Endothelial cell of umbilical vein (primary cell): ENCODE measurements at regions not wholly inside any gene's neighbourhood (a gene's known extent, or its start where the extent isn't known, plus 50 kb on each side); places are given as distances from the start of the nearest gene placed in this dataset.

Experiments
- BruUV-seq: library from RNA; stranded (reverse); fragments of 400-500 nt; replicated peaks from 2 replicates; lab custom pipeline; 2021; lab: Mats Ljungman, UMichigan
- CTCF ChIA-PET: fragments of 300-600, 350-600 bp; sonication (Branson Sonifier 250); formaldehyde crosslinking; loops from one replicate; lab custom pipeline; 2021; ENCODE audit warnings: antibody characterized with exemption, inconsistent platforms; lab: Charles Lee
- POLR2A ChIA-PET: fragments of 300-600, 350-600 bp; sonication (Branson Sonifier 250); formaldehyde crosslinking; loops from one replicate; lab custom pipeline; 2021; ENCODE audit warnings: antibody characterized with exemption, inconsistent platforms; lab: Charles Lee
- DNase-seq: peaks from one replicate; pipeline ENCODE4 v3.0.0-alpha.2; 2011; ENCODE audit warnings: low read depth, low spot score
- FAIRE-seq: peaks from 2 replicates; lab custom pipeline; 2011; peaks lifted over from hg19 to GRCh38; lab: Jason Lieb, UNC
- H2AFZ ChIP-seq: 2 replicates; pipeline ENCODE4 v1.6.0; 2012; ENCODE audit warnings: low read depth, low read length, control low read depth, inconsistent platforms
- H3K27ac ChIP-seq: 2 replicates; pipeline ENCODE4 v1.5.1; 2011; ENCODE audit warnings: low read depth, mild to moderate bottlenecking, control low read depth, low read length, moderate library complexity; ENCODE audit not compliant: insufficient read depth
- H3K27me3 ChIP-seq, 2 experiments: 2 replicates each; pipeline versions ENCODE4 v1.6.0 to v1.6.1; 2011; ENCODE audit warnings: low read length in 2 of 2, mixed read lengths in 1 of 2; ENCODE audit not compliant: control insufficient read depth in 2 of 2, insufficient read depth in 2 of 2
- H3K36me3 ChIP-seq, 2 experiments: 2 replicates in 1 of 2; 3 replicates in 1 of 2; pipeline ENCODE4 v1.5.1; 2011; ENCODE audit warnings: low read length in 2 of 2, mild to moderate bottlenecking in 1 of 2, moderate library complexity in 1 of 2; ENCODE audit not compliant: control insufficient read depth in 2 of 2, insufficient read depth in 2 of 2; ENCODE audit errors: extremely low read depth in 1 of 2
- H3K4me1 ChIP-seq: 3 replicates; pipeline ENCODE4 v1.5.1; 2011; ENCODE audit warnings: mild to moderate bottlenecking, low read length; ENCODE audit not compliant: control insufficient read depth, insufficient read depth; ENCODE audit errors: extremely low read depth
- H3K4me2 ChIP-seq: 2 replicates; pipeline ENCODE4 v1.6.1; 2011; ENCODE audit warnings: low read length, control low read depth, mixed read lengths; ENCODE audit not compliant: insufficient read depth
- H3K4me3 ChIP-seq, 3 experiments: fragments of 200-600 bp in 1 of 3; sonication (generic), shearing (Covaris generic) in 1 of 3; replicated peaks in 1 of 3; 2 replicates each; pipeline ENCODE4 v1.5.1; 2011 to 2016; ENCODE audit warnings: control low read depth in 3 of 3, low read length in 3 of 3, mild to moderate bottlenecking in 2 of 3, inconsistent platforms in 1 of 3, low read depth in 1 of 3, moderate library complexity in 1 of 3; ENCODE audit not compliant: insufficient read depth in 1 of 3
- H3K79me2 ChIP-seq: 2 replicates; pipeline ENCODE4 v1.6.0; 2012; ENCODE audit warnings: low read length, inconsistent platforms; ENCODE audit not compliant: control insufficient read depth, insufficient read depth
- H3K9ac ChIP-seq: replicated peaks from 2 replicates; pipeline ENCODE3; 2011; ENCODE audit warnings: low read length, control low read depth; ENCODE audit not compliant: insufficient read depth; ENCODE audit errors: extremely low read depth
- H3K9me1 ChIP-seq: replicated peaks from 3 replicates; pipeline ENCODE4 v1.6.0; 2011; ENCODE audit warnings: mild to moderate bottlenecking, low read length; ENCODE audit not compliant: control insufficient read depth, insufficient read depth; ENCODE audit errors: extremely low read depth
- H3K9me3 ChIP-seq: replicated peaks from 2 replicates; pipeline ENCODE4 v1.5.1; 2012; ENCODE audit warnings: low read length, inconsistent platforms; ENCODE audit not compliant: control insufficient read depth, insufficient read depth
- H4K20me1 ChIP-seq: replicated peaks from 2 replicates; pipeline ENCODE3; 2011; ENCODE audit warnings: mild to moderate bottlenecking, low read length; ENCODE audit not compliant: control insufficient read depth, insufficient read depth; ENCODE audit errors: extremely low read depth
- EZH2 ChIP-seq: IDR thresholded peaks from 2 replicates; pipeline ENCODE4 v1.6.1; 2012; ENCODE audit warnings: borderline replicate concordance, low read depth, mild to moderate bottlenecking, moderate library complexity, low read length, inconsistent platforms; ENCODE audit not compliant: severe bottlenecking
- FOS ChIP-seq: IDR thresholded peaks from 2 replicates; pipeline ENCODE4 v1.6.1; 2011; ENCODE audit warnings: mild to moderate bottlenecking, low read length, moderate library complexity, borderline replicate concordance; ENCODE audit not compliant: insufficient read depth
- GATA2 ChIP-seq: IDR thresholded peaks from 2 replicates; pipeline ENCODE4 v1.7.0; 2011; ENCODE audit warnings: low read depth, mild to moderate bottlenecking, moderate library complexity, mixed read lengths, low read length; ENCODE audit not compliant: insufficient read length, insufficient read depth
- JUN ChIP-seq: IDR thresholded peaks from 2 replicates; pipeline ENCODE4 v1.6.1; 2011; ENCODE audit warnings: borderline replicate concordance, low read depth; ENCODE audit not compliant: insufficient read length, insufficient read depth
- MYC ChIP-seq: IDR thresholded peaks from one replicate; pipeline ENCODE4 v1.6.1; 2011; ENCODE audit warnings: mild to moderate bottlenecking, low read depth, low read length
- POLR2A ChIP-seq: IDR thresholded peaks from 2 replicates; pipeline ENCODE4 v1.6.1; 2012; ENCODE audit warnings: low read depth, mild to moderate bottlenecking, control low read depth, low read length
- POLR2AphosphoS5 ChIP-seq: IDR thresholded peaks from 2 replicates; pipeline ENCODE4 v1.6.1; 2012; ENCODE audit warnings: low read depth, mild to moderate bottlenecking, control low read depth, low read length, moderate library complexity; ENCODE audit not compliant: insufficient read depth
- dilution Hi-C: fragments of 300-500 bp; cut with MboI; formaldehyde crosslinking; loops from one replicate; pipeline ENCODE4 v1.15.0; 2019; ENCODE audit warnings: low sequenced_read_pairs; ENCODE audit not compliant: extremely low pct_ligation_motif_present
- intact Hi-C: fragments of 100-400 bp; cut with micrococcal nuclease; formaldehyde crosslinking; loops from one replicate; pipeline ENCODE4 v1.10.0; 2022
- TF ChIP-seq, protein P1 (sequence below), 2 donors: IDR thresholded peaks; 1 replicate in 1 of 2; 2 replicates in 1 of 2; pipeline ENCODE4 v1.5.1; 2011; ENCODE audit warnings: low read length in 2 of 2, mild to moderate bottlenecking in 2 of 2, moderate library complexity in 2 of 2, control low read depth in 1 of 2, inconsistent platforms in 1 of 2, low read depth in 1 of 2; ENCODE audit not compliant: insufficient read depth in 1 of 2; ENCODE audit errors: extremely low read depth in 1 of 2
- TF ChIP-seq, protein P2 (sequence below): IDR thresholded peaks from 2 replicates; pipeline ENCODE4 v1.6.1; 2011; ENCODE audit not compliant: insufficient read depth, insufficient read length

DNA sequence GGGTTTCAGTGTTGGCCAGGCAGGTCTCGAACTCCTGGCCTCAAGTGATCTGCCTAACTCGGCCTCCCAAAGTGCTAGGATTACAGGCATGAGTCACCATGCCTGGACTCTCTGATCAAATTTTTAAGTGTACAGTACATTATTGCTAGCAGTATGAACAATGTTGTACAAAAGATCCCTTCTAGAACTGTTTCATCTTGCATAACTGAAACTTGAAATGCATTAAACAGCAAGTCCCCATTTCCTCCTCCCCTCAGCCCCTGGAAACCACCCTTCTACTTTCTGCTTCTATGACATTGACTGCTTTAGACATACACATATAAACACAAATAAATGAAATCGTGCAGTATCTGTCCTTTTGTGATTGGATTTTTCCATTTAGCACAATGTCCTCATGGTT, 463.4 kb downstream of the PTPRC start:
- Histone ChIP-seq H3K4me3 (no peak overlapping the region), H3K9me1 (no peaks in the 10 kb centered on the region), H3K9me3 (no peaks in the 10 kb centered on the region), H2AFZ (no peak overlapping the region), H3K36me3 (no peaks in the 10 kb centered on the region), H3K27me3 (no peaks in the 10 kb centered on the region), H3K27ac (no peak overlapping the region), H3K4me1 (no peaks in the 10 kb centered on the region), H3K9ac (no peak overlapping the region), H3K4me2 (no peak overlapping the region), H4K20me1 (no peaks in the 10 kb centered on the region), H3K79me2 (no peaks in the 10 kb centered on the region)
- dilution Hi-C loops (no loop called here), intact Hi-C loops (no loop called here)
- TF ChIP-seq, protein P1, sequence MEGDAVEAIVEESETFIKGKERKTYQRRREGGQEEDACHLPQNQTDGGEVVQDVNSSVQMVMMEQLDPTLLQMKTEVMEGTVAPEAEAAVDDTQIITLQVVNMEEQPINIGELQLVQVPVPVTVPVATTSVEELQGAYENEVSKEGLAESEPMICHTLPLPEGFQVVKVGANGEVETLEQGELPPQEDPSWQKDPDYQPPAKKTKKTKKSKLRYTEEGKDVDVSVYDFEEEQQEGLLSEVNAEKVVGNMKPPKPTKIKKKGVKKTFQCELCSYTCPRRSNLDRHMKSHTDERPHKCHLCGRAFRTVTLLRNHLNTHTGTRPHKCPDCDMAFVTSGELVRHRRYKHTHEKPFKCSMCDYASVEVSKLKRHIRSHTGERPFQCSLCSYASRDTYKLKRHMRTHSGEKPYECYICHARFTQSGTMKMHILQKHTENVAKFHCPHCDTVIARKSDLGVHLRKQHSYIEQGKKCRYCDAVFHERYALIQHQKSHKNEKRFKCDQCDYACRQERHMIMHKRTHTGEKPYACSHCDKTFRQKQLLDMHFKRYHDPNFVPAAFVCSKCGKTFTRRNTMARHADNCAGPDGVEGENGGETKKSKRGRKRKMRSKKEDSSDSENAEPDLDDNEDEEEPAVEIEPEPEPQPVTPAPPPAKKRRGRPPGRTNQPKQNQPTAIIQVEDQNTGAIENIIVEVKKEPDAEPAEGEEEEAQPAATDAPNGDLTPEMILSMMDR (IDR thresholded peaks at IDR 0.05; ENCODE audit: extremely low read depth in 1 of 2, insufficient read depth in 1 of 2, low read depth in 1 of 2, low read length in 2 of 2) = no peak
- TF ChIP-seq GATA2 (no peak), POLR2A (no peak), POLR2AphosphoS5 (no peak), MYC (no peak), JUN (no peak), FOS (no peak), EZH2 (no peak)
- TF ChIP-seq, protein P2, sequence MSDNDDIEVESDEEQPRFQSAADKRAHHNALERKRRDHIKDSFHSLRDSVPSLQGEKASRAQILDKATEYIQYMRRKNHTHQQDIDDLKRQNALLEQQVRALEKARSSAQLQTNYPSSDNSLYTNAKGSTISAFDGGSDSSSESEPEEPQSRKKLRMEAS = no peak
- POLR2A ChIA-PET = no interaction called here
- BruUV-seq = no TSS peak
- FAIRE-seq = no peak
- CTCF ChIA-PET = no interaction called here
- no peak for DNase-seq
